K562 (cell line): ENCODE measurements at regions not wholly inside any gene's neighbourhood (a gene's known extent, or its start where the extent isn't known, plus 50 kb on each side); places are given as distances from the start of the nearest gene placed in this dataset.

Experiments
- BRF1 ChIP-seq: IDR thresholded peaks from 3 replicates; pipeline ENCODE4 v1.6.1; 2011; ENCODE audit warnings: borderline replicate concordance, mild to moderate bottlenecking; ENCODE audit not compliant: insufficient read length; ENCODE audit errors: extremely low read depth
- ESRRB ChIP-seq: fragments of 250-450 bp; sonication (Bioruptor Pico); IDR thresholded peaks from 2 replicates; pipeline ENCODE4 v1.5.0; 2020; ENCODE audit warnings: mild to moderate bottlenecking, moderate library complexity, borderline replicate concordance
- HNRNPL ChIP-seq: fragments of 200-400 bp; formaldehyde crosslinking; IDR thresholded peaks from 2 replicates; pipeline ENCODE4 v1.6.1; 2017; ENCODE audit warnings: low read depth, mild to moderate bottlenecking, low read length
- NCOA4 ChIP-seq: fragments of 450-650 bp; IDR thresholded peaks from 2 replicates; pipeline ENCODE4 v1.6.1; 2018; ENCODE audit warnings: mild to moderate bottlenecking; ENCODE audit not compliant: partially characterized antibody
- NR1H2 ChIP-seq: sonication (generic); formaldehyde crosslinking; IDR thresholded peaks from 2 replicates; pipeline ENCODE4 v1.4.0; 2020; ENCODE audit warnings: mild to moderate bottlenecking, missing genetic modification reagents
- NR4A1 ChIP-seq, 2 experiments: fragments of 250-450 bp in 1 of 2; fragments of 450-650 bp in 1 of 2; sonication (Bioruptor Pico) in 1 of 2; IDR thresholded peaks; 2 replicates each; pipeline versions ENCODE4 v1.4.0 to v1.6.1; 2016 to 2020; ENCODE audit warnings: mild to moderate bottlenecking in 2 of 2, missing compliant biosample characterization in 1 of 2, missing genetic modification characterization in 1 of 2, moderate library complexity in 1 of 2
- PML ChIP-seq: IDR thresholded peaks from 2 replicates; pipeline ENCODE4 v1.6.1; 2012; ENCODE audit warnings: low read length, inconsistent platforms
- POLR3A ChIP-seq: IDR thresholded peaks from 2 replicates; pipeline ENCODE4 v1.6.1; 2011; ENCODE audit warnings: borderline replicate concordance, mild to moderate bottlenecking, moderate library complexity; ENCODE audit not compliant: insufficient read length, insufficient read depth; ENCODE audit errors: extremely low read depth
- ZC3H11A ChIP-seq: IDR thresholded peaks from 2 replicates; pipeline ENCODE4 v1.6.1; 2012; ENCODE audit warnings: low read depth, low read length, improper control_type of control experiment
- ZNF589 ChIP-seq: fragments of 200-800 bp; sonication (Bioruptor generic); IDR thresholded peaks from 2 replicates; pipeline ENCODE4 v1.6.1; 2016; ENCODE audit warnings: low read depth, missing genetic modification characterization, missing compliant biosample characterization
- ZNF77 ChIP-seq: fragments of 250-450 bp; sonication (Bioruptor Pico); IDR thresholded peaks from 2 replicates; pipeline ENCODE4 v1.5.0; 2020
- TF ChIP-seq, protein P1 (sequence below): fragments of 450-650 bp; conservative IDR thresholded peaks from 2 replicates; pipeline ENCODE4 v1.6.1; 2016; ENCODE audit warnings: missing genetic modification characterization, low read depth, mild to moderate bottlenecking, control low read depth, missing compliant biosample characterization
- TF ChIP-seq, protein P2 (sequence below): fragments of 450-650 bp; IDR thresholded peaks from 2 replicates; pipeline ENCODE4 v1.6.1; 2016; ENCODE audit warnings: mild to moderate bottlenecking, moderate library complexity
- TF ChIP-seq, protein P3 (sequence below): sonication (generic); formaldehyde crosslinking; IDR thresholded peaks from 2 replicates; pipeline ENCODE4 v1.8.0; 2022; ENCODE audit warnings: missing genetic modification reagents, mild to moderate bottlenecking, moderate library complexity, borderline replicate concordance
- TF ChIP-seq, protein P4 (sequence below): fragments of 250-450 bp; sonication (Bioruptor Pico); IDR thresholded peaks from 2 replicates; pipeline ENCODE4 v1.9.0; 2021; ENCODE audit warnings: mild to moderate bottlenecking

GRCh38 chr2:38440655-38441054 is 63.6 kb upstream of the ATL2 start (continued):
- TF ChIP-seq, protein P1, sequence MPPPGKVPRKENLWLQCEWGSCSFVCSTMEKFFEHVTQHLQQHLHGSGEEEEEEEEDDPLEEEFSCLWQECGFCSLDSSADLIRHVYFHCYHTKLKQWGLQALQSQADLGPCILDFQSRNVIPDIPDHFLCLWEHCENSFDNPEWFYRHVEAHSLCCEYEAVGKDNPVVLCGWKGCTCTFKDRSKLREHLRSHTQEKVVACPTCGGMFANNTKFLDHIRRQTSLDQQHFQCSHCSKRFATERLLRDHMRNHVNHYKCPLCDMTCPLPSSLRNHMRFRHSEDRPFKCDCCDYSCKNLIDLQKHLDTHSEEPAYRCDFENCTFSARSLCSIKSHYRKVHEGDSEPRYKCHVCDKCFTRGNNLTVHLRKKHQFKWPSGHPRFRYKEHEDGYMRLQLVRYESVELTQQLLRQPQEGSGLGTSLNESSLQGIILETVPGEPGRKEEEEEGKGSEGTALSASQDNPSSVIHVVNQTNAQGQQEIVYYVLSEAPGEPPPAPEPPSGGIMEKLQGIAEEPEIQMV (tag) = no peak
- TF ChIP-seq ZNF77 (CRISPR knock-in tag) = no peak
- TF ChIP-seq, protein P2, sequence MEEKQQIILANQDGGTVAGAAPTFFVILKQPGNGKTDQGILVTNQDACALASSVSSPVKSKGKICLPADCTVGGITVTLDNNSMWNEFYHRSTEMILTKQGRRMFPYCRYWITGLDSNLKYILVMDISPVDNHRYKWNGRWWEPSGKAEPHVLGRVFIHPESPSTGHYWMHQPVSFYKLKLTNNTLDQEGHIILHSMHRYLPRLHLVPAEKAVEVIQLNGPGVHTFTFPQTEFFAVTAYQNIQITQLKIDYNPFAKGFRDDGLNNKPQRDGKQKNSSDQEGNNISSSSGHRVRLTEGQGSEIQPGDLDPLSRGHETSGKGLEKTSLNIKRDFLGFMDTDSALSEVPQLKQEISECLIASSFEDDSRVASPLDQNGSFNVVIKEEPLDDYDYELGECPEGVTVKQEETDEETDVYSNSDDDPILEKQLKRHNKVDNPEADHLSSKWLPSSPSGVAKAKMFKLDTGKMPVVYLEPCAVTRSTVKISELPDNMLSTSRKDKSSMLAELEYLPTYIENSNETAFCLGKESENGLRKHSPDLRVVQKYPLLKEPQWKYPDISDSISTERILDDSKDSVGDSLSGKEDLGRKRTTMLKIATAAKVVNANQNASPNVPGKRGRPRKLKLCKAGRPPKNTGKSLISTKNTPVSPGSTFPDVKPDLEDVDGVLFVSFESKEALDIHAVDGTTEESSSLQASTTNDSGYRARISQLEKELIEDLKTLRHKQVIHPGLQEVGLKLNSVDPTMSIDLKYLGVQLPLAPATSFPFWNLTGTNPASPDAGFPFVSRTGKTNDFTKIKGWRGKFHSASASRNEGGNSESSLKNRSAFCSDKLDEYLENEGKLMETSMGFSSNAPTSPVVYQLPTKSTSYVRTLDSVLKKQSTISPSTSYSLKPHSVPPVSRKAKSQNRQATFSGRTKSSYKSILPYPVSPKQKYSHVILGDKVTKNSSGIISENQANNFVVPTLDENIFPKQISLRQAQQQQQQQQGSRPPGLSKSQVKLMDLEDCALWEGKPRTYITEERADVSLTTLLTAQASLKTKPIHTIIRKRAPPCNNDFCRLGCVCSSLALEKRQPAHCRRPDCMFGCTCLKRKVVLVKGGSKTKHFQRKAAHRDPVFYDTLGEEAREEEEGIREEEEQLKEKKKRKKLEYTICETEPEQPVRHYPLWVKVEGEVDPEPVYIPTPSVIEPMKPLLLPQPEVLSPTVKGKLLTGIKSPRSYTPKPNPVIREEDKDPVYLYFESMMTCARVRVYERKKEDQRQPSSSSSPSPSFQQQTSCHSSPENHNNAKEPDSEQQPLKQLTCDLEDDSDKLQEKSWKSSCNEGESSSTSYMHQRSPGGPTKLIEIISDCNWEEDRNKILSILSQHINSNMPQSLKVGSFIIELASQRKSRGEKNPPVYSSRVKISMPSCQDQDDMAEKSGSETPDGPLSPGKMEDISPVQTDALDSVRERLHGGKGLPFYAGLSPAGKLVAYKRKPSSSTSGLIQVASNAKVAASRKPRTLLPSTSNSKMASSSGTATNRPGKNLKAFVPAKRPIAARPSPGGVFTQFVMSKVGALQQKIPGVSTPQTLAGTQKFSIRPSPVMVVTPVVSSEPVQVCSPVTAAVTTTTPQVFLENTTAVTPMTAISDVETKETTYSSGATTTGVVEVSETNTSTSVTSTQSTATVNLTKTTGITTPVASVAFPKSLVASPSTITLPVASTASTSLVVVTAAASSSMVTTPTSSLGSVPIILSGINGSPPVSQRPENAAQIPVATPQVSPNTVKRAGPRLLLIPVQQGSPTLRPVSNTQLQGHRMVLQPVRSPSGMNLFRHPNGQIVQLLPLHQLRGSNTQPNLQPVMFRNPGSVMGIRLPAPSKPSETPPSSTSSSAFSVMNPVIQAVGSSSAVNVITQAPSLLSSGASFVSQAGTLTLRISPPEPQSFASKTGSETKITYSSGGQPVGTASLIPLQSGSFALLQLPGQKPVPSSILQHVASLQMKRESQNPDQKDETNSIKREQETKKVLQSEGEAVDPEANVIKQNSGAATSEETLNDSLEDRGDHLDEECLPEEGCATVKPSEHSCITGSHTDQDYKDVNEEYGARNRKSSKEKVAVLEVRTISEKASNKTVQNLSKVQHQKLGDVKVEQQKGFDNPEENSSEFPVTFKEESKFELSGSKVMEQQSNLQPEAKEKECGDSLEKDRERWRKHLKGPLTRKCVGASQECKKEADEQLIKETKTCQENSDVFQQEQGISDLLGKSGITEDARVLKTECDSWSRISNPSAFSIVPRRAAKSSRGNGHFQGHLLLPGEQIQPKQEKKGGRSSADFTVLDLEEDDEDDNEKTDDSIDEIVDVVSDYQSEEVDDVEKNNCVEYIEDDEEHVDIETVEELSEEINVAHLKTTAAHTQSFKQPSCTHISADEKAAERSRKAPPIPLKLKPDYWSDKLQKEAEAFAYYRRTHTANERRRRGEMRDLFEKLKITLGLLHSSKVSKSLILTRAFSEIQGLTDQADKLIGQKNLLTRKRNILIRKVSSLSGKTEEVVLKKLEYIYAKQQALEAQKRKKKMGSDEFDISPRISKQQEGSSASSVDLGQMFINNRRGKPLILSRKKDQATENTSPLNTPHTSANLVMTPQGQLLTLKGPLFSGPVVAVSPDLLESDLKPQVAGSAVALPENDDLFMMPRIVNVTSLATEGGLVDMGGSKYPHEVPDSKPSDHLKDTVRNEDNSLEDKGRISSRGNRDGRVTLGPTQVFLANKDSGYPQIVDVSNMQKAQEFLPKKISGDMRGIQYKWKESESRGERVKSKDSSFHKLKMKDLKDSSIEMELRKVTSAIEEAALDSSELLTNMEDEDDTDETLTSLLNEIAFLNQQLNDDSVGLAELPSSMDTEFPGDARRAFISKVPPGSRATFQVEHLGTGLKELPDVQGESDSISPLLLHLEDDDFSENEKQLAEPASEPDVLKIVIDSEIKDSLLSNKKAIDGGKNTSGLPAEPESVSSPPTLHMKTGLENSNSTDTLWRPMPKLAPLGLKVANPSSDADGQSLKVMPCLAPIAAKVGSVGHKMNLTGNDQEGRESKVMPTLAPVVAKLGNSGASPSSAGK = no peak
- TF ChIP-seq ESRRB (CRISPR knock-in tag) = no peak
- TF ChIP-seq NR4A1 (CRISPR knock-in tag; IDR thresholded peaks at IDR 0.05) = no peak
- no peak; the same call in 1 of the 2 replicates for TF ChIP-seq NR4A1 (tag; IDR thresholded peaks at IDR 0.05)
- TF ChIP-seq PML = peak; percentile 61; the same call in 1 of the 2 replicates
- TF ChIP-seq HNRNPL = no peak
- TF ChIP-seq, protein P3, sequence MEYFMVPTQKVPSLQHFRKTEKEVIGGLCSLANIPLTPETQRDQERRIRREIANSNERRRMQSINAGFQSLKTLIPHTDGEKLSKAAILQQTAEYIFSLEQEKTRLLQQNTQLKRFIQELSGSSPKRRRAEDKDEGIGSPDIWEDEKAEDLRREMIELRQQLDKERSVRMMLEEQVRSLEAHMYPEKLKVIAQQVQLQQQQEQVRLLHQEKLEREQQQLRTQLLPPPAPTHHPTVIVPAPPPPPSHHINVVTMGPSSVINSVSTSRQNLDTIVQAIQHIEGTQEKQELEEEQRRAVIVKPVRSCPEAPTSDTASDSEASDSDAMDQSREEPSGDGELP (CRISPR knock-in tag) = no peak
- TF ChIP-seq NCOA4 = no peak
- TF ChIP-seq, protein P4, sequence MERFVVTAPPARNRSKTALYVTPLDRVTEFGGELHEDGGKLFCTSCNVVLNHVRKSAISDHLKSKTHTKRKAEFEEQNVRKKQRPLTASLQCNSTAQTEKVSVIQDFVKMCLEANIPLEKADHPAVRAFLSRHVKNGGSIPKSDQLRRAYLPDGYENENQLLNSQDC (CRISPR knock-in tag) = no peak
- no peak for TF ChIP-seq POLR3A
- TF ChIP-seq ZC3H11A = no peak
- no peak for TF ChIP-seq NR1H2 (CRISPR knock-in tag)
- no peak for TF ChIP-seq BRF1
- no peak for TF ChIP-seq ZNF589 (CRISPR knock-in tag)
